GM12878 (cell line): ENCODE measurements at regions not wholly inside any gene's neighbourhood (a gene's known extent, or its start where the extent isn't known, plus 50 kb on each side); places are given as distances from the start of the nearest gene placed in this dataset.

Experiments used
- BHLHE40 ChIP-seq, 2 experiments: fragments of 450-650 bp in 1 of 2; IDR thresholded peaks; 2 replicates each; pipeline ENCODE4 v1.6.1; 2011 to 2017; ENCODE audit warnings: low read depth in 2 of 2, borderline replicate concordance in 1 of 2, improper control_type of control experiment in 1 of 2, low read length in 1 of 2, mild to moderate bottlenecking in 1 of 2
- CREM ChIP-seq: IDR thresholded peaks from 2 replicates; pipeline ENCODE4 v1.6.1; 2014; ENCODE audit warnings: antibody characterized with exemption, low read depth
- IKZF1 ChIP-seq: fragments of 450-650 bp; conservative IDR thresholded peaks from 2 replicates; pipeline ENCODE4 v1.6.1; 2017; ENCODE audit warnings: antibody characterized with exemption, mild to moderate bottlenecking
- PAX5 ChIP-seq: IDR thresholded peaks from 2 replicates; pipeline ENCODE4 v1.6.1; 2011; ENCODE audit warnings: low read depth, low read length, borderline replicate concordance
- SIN3A ChIP-seq: IDR thresholded peaks from 2 replicates; pipeline ENCODE4 v1.6.1; 2012; ENCODE audit warnings: low read depth, low read length, improper control_type of control experiment
- ZBTB11 ChIP-seq: fragments of 450-650 bp; formaldehyde crosslinking; IDR thresholded peaks from 2 replicates; pipeline ENCODE4 v1.5.0; 2022; ENCODE audit warnings: mild to moderate bottlenecking, missing genetic modification characterization
- TF ChIP-seq, protein P1 (sequence below): IDR thresholded peaks from 2 replicates; pipeline ENCODE4 v1.6.1; 2012; ENCODE audit warnings: mild to moderate bottlenecking, low read depth, low read length

GRCh38 chr10:2623675-2624274, 443.6 kb upstream of the PFKP start (continued):
- no peak for TF ChIP-seq BHLHE40 (IDR thresholded peaks at IDR 0.05; ENCODE audit: borderline replicate concordance in 1 of 2, low read depth in 2 of 2, low read length in 1 of 2)
- no peak for TF ChIP-seq IKZF1
- no peak for TF ChIP-seq SIN3A
- no peak for TF ChIP-seq CREM
- TF ChIP-seq PAX5 = no peak
- TF ChIP-seq, protein P1, sequence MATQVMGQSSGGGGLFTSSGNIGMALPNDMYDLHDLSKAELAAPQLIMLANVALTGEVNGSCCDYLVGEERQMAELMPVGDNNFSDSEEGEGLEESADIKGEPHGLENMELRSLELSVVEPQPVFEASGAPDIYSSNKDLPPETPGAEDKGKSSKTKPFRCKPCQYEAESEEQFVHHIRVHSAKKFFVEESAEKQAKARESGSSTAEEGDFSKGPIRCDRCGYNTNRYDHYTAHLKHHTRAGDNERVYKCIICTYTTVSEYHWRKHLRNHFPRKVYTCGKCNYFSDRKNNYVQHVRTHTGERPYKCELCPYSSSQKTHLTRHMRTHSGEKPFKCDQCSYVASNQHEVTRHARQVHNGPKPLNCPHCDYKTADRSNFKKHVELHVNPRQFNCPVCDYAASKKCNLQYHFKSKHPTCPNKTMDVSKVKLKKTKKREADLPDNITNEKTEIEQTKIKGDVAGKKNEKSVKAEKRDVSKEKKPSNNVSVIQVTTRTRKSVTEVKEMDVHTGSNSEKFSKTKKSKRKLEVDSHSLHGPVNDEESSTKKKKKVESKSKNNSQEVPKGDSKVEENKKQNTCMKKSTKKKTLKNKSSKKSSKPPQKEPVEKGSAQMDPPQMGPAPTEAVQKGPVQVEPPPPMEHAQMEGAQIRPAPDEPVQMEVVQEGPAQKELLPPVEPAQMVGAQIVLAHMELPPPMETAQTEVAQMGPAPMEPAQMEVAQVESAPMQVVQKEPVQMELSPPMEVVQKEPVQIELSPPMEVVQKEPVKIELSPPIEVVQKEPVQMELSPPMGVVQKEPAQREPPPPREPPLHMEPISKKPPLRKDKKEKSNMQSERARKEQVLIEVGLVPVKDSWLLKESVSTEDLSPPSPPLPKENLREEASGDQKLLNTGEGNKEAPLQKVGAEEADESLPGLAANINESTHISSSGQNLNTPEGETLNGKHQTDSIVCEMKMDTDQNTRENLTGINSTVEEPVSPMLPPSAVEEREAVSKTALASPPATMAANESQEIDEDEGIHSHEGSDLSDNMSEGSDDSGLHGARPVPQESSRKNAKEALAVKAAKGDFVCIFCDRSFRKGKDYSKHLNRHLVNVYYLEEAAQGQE = no peak
- TF ChIP-seq ZBTB11 (CRISPR knock-in tag) = no peak
- TF ChIP-seq, all 136 proteins: peak for 0
